ENCODE measurements at regions not wholly inside any gene's neighbourhood (a gene's known extent, or its start where the extent isn't known, plus 50 kb on each side); places are given as distances from the start of the nearest gene placed in this dataset.
A peak's percentile ranks its signal among the peaks of the same experiment; 100 is the strongest.
"Not testable (repeated sequence)": the region's sequence is repeated elsewhere in the genome, so short reads cannot be mapped to it uniquely, and the experiment has no call there.

DNA sequence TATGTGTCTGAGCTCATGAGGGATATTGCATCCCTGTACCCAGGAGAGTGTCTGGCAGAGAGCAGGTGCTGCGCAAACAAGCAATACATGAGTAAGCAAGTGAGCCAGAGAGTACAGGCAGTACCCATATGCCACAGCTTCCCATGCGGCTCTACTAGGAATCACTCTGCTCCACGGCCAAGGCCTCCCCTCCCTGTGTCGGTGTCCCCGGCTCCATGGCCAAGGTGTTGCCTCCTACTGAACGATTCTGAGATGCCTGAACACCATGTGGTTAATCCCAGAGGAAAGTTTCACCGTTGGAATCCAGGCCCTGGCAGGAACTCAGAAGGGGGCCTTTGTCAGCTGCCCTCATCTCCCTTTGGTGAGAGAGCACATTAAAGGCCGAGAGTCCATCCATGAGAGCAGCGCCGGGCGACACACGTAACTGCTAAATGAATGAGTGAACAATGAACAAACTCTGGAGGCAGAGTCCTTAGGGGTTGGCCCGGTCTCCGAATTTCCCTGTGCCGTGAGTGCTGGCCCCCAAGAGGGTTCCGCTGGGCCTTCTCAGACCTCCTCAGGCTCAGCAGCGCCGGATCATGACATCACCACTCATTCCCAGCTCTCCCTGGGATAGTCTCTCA lies 136.0 kb upstream of the FAM20C start:
- no peak for DNase-seq

DNA sequence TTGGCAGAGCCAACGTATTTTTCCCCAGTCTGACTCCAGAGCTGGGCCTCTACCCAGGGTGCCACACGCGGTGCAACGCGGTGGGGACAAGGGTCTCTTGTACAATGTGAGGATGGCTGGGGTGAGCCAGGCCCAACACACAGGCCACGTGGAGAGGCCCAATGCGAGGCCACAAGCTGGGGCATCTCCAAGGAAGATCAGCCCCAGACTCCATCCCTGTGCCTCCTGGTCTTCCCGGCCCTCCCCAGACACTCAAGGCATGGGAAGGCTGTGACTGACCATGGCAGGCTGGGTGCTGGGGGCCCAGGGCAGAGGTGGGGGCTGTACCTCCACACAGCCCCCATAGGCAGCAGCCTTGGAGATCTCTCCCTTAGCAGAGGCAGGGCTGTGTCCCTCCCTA lies 135.3 kb upstream of the FAM20C start:
- DNase-seq = no peak

GRCh38 chr7:57482-58255 lies 134.7 kb upstream of the FAM20C start:
- no peak for DNase-seq

GRCh38 chr7:58316-58715 lies 134.1 kb upstream of the FAM20C start:
- no peak for DNase-seq

GRCh38 chr7:59079-60016 lies 133.0 kb upstream of the FAM20C start:
- DNase-seq = no peak

- DNase-seq = no peak
Measured at GRCh38 chr7:60017-60675, 132.2 kb upstream of the FAM20C start.

- no peak for DNase-seq
Measured at GRCh38 chr7:60706-61105, 131.7 kb upstream of the FAM20C start.

GRCh38 chr7:61111-61510 lies 131.3 kb upstream of the FAM20C start:
- no peak for DNase-seq

DNA sequence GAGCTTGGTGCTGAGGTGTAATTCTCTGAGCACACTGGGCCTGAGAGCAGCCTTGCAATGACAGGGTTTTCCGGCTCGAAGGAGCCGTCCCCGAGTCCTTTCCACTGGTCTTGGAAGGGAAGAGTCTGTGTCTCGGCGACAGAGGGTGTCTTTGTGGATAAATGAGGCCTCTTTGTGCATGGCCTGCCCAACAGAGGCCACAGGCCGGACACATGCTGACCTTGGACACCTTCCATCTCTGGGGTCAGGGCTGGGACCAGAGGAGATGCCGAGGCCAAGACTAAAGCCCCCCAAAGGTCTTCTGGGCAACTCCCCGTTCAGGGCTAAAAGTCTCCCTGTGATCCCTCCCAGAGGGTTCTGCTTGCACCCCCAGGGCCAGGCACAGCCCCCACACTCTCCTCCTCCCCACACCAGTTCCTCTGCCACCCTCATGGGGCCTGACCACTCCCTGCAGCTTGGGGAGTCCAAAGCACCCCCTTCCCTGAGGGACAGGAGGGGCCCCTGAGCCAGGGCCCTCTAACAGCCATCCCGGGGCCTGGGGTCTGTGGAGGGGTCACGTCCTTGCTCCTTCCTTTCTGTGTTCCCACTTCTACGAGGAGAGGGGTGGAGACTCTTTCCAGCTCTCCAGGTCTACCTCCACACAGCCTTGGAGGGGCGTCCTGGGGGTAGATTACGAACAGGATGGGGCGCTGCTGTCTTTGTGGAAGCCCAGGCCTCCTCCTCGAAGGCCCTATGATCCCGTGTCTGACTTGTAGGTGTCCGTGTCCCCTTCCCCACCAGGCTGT lies 130.6 kb upstream of the FAM20C start:
- no peak for DNase-seq

DNA sequence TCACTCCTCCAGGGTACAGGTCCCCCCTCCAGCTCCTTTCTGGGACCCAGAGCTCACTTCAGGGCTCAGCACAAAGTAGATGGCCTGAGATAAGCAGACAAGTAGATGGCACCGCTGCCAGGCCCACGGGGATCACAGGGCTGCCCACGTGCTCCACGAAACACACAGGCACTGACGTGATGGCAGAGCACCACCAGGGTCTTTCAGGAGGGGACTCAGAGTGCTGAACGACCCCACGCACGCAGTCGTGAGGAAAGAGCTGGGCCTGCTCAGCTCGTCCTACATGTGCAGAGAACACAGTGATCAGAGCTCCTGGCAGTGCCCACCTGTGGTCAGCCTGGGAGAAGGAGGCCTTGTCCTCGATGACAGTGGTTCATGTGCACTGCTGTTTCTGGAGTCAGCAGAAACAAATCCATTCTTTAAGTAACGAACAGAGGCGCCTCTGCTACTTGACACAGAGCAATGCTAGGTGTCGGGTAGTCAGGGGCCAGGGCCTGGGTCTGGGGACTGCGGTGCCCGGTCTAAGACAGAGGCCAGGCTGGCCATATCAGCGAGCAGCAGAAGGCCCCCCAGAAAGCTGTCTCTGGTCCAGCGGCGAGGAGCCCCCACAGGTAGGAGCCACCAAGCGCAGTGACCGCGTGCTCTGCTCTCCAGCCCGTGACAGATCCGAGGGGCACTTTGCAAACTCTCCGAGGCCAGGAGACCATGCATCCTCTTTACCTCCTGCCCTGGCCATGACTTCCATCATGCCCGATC lies 129.8 kb upstream of the FAM20C start:
- DNase-seq = no peak

GRCh38 chr7:63117-63480 lies 129.3 kb upstream of the FAM20C start:
- no peak for DNase-seq

GRCh38 chr7:63521-64021 lies 128.8 kb upstream of the FAM20C start:
- no peak for DNase-seq

GRCh38 chr7:64098-64915 lies 128.1 kb upstream of the FAM20C start:
- peak; percentile 74 for DNase-seq

GRCh38 chr7:64916-65341 lies 127.4 kb upstream of the FAM20C start:
- no peak for DNase-seq

GRCh38 chr7:65554-65953 lies 126.8 kb upstream of the FAM20C start:
- no peak for DNase-seq

DNA sequence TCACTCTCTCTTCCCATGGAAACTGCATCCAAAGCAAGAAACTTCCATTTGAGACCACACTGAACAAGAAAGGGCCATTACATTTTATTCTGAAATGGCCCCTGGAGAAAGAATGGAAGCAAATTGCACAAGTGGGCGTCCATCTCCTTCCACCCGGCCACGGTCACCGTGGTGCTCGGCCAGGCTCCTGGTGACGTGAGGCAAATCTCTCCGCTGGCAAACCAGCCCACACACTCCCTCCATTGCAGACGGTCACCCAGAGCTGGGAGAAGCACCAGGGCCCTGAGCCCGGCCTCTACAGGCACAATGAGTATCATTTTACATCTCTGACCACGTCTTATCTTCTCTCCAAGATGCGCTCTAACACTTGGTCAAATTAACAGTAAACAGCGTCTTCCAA lies 126.1 kb upstream of the FAM20C start:
- DNase-seq = no peak

- DNase-seq = no peak
Measured at GRCh38 chr7:66741-67140, 125.6 kb upstream of the FAM20C start.

DNA sequence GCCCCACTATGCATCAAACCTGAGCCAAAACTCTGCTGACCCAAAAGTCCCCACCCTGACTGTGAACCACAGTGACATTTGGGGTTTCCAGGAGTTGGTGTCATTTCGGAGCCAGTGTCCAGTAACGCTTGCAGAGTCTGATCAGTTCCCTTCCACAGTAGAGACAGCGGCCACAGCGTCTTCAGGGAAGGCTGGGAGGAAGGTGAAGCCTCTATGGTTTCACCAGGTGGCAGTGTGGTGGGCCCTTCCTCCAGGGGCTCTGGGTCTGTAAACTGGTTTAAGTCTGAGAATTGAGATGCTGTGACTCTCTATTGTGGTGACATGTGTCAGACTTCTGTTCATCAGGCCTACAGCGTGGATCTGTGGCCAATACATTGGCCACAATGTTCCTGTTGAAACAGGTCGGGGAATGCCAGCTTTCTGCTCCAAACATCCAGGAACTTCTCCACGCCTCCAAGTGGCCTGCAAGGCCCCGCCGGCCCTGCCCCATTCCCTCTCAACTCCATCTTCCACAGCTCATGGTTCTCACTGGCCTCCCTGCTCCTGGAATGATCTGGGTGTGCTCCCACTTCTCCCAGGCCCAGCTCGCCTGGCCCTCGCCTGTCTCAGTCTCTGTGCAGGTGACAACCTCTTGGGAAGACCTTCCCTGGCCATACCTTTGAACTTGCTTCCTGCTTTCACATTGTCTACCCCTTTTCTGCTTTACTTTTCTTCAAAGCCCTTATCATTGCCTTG lies 124.5 kb upstream of the FAM20C start:
- DNase-seq = no peak

DNA sequence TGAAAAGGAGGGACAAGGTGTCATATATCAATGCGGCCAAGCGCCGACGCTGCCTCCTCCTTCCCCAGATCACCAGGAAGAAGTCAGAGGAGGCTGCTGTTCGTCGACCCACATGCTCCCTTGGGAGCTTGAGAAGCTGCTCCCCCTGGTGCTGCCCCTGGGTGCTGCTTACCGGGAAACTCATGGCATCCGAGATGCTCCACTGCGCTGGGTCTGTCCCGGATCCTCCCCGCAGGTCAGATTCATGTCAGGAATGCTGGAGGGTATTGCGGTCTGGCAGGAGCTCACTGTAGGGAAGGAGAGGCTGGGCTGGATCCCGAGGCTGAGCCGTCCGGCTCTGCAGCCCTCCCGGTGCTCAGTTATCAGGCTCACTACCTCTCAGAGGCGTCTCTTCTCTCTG lies 123.7 kb upstream of the FAM20C start:
- DNase-seq = no peak

GRCh38 chr7:69052-69451 lies 123.3 kb upstream of the FAM20C start:
- DNase-seq = not testable (repeated sequence)

Measured in NCI-H1092 treated with DMSO at 0.1 percent for 48 hours (cell line).